ENCODE measurements at regions not wholly inside any gene's neighbourhood (a gene's known extent, or its start where the extent isn't known, plus 50 kb on each side); places are given as distances from the start of the nearest gene placed in this dataset.

DNA sequence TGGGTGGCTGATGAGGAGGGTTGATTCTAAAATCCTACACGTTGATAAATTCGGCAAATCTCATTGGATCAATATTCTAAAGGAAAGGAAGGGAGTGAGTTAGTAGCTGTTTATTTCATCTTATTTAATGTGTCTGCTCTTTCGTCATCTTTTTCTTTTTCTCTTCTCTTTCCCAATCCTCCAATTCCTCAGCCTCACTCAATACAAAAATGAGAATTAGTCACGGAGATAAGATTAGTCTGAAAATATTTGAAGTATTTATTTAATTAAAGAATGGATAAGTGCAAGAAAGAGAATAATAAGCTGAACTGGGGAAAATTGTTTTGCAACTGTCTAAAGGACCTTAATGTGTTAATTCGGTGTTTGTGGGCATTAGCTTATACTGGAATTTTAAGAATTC lies 1095.1 kb downstream of the DTWD2 start:
- Histone ChIP-seq H3K36me3 (ENCODE audit: control insufficient read depth in 2 of 2, insufficient read depth in 2 of 2, low read length in 1 of 2) (no peaks in the 10 kb centered on the region), H3K27ac (ENCODE audit: low read depth in 1 of 2, low read length in 1 of 2) (no peak overlapping the region), H3K4me1 (ENCODE audit: control insufficient read depth in 2 of 2, insufficient read depth in 2 of 2, low read length in 2 of 2) (peaks cover 0 to 3% of the 10 kb centered on the region in 2 donors), H3K27me3 (ENCODE audit: control insufficient read depth in 2 of 2, insufficient read depth in 1 of 2, low read length in 1 of 2) (no peaks in the 10 kb centered on the region), H3K4me3 (ENCODE audit: low read length in 2 of 2) (no peak overlapping the region), H3K9me3 (ENCODE audit: control insufficient read depth in 2 of 2, insufficient read depth in 1 of 2, low read length in 1 of 2) (no peaks in the 10 kb centered on the region)
- no peak for DNase-seq (ENCODE audit: low read depth in 6 of 9, low spot score in 9 of 9)
- 97% methylated on average over 5 of the region's 5 CpGs for WGBS

DNA sequence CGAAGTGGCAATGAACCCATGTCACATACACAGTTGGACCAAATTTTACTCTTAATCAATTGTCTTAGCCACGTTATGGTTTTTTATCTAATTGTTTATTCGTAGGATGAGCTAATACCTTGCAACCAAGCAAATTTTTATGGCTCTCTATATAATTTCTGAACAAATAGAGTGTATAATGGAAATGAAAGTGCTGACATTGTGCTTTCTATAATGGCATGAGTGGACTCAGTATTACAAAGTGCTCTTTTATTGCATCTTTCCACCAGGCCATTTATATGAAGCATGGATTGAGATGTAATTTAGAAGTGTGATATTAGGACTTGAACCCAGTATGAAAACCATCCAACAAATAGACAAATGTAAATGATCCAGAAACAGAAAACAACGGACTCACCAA lies 1096.0 kb downstream of the DTWD2 start:
- WGBS: 96% methylated on average over 4 of the region's 4 CpGs
- peaks cover 0 to 3% of the 10 kb centered on the region in 2 donors for H3K4me1 ChIP-seq (ENCODE audit: control insufficient read depth in 2 of 2, insufficient read depth in 2 of 2, low read length in 2 of 2)
- no peaks in the 10 kb centered on the region for H3K36me3 ChIP-seq (ENCODE audit: control insufficient read depth in 2 of 2, insufficient read depth in 2 of 2, low read length in 1 of 2)
- no peaks in the 10 kb centered on the region for H3K9me3 ChIP-seq (ENCODE audit: control insufficient read depth in 2 of 2, insufficient read depth in 1 of 2, low read length in 1 of 2)
- DNase-seq (ENCODE audit: low read depth in 6 of 9, low spot score in 9 of 9): no peak
- no peak overlapping the region for H3K27ac ChIP-seq (ENCODE audit: low read depth in 1 of 2, low read length in 1 of 2)
- no peaks in the 10 kb centered on the region for H3K27me3 ChIP-seq (ENCODE audit: control insufficient read depth in 2 of 2, insufficient read depth in 1 of 2, low read length in 1 of 2)
- no peak overlapping the region for H3K4me3 ChIP-seq (ENCODE audit: low read length in 2 of 2)

DNA sequence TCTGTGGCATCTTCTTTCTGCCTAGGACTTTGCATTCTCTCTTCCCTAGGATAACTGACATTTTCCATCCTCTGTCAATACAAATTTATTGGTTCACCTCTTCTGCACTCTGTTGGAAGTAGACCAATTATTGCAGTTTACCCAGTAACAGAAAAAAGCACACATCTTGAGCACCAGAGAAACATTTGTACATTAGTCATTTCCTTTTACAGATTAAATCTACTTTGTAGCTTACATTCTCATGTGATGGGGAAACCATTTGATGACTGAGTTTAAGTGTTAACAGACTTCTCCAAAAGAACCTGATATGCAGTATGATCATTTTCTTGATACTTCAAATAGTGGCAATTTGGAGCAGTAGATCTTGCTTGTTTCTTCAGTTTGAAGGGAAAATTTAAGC lies 1098.8 kb downstream of the DTWD2 start:
- no peaks in the 10 kb centered on the region for H3K27me3 ChIP-seq (ENCODE audit: control insufficient read depth in 2 of 2, insufficient read depth in 1 of 2, low read length in 1 of 2)
- H3K36me3 ChIP-seq (ENCODE audit: control insufficient read depth in 2 of 2, insufficient read depth in 2 of 2, low read length in 1 of 2): no peaks in the 10 kb centered on the region
- peaks cover 0 to 3% of the 10 kb centered on the region in 2 donors for H3K4me1 ChIP-seq (ENCODE audit: control insufficient read depth in 2 of 2, insufficient read depth in 2 of 2, low read length in 2 of 2)
- no peak for DNase-seq (ENCODE audit: low read depth in 6 of 9, low spot score in 9 of 9)
- H3K4me3 ChIP-seq (ENCODE audit: low read length in 2 of 2): no peak overlapping the region
- H3K9me3 ChIP-seq (ENCODE audit: control insufficient read depth in 2 of 2, insufficient read depth in 1 of 2, low read length in 1 of 2): no peaks in the 10 kb centered on the region
- no peak overlapping the region for H3K27ac ChIP-seq (ENCODE audit: low read depth in 1 of 2, low read length in 1 of 2)

DNA sequence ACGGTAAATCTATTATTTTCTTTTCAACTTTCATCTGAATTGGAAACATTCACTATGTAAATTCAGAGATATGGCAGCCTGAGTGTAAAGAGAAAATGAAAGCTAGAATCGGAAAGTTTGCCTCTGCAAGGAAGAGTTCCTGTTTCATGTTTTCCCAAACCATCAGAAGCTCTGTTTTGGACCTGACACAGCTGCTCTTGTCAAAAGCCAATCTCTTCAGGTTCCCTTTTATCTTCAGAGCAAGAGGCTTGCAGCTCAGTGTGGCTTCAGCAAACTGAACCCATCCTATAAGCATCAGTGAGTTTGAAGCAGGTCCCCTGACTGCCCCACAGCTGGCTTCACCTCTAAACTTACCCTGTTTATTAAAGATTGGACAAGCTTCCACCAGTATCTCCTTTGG lies 1099.7 kb downstream of the DTWD2 start:
- WGBS: 28% methylated on average over 2 of the region's 2 CpGs
- H3K4me3 ChIP-seq (ENCODE audit: low read length in 2 of 2): no peak overlapping the region
- no peaks in the 10 kb centered on the region for H3K27me3 ChIP-seq (ENCODE audit: control insufficient read depth in 2 of 2, insufficient read depth in 1 of 2, low read length in 1 of 2)
- DNase-seq (ENCODE audit: low read depth in 6 of 9, low spot score in 9 of 9): peak in 4 of 9 donors; percentile 3 to 43 (median 8)
- H3K4me1 ChIP-seq (ENCODE audit: control insufficient read depth in 2 of 2, insufficient read depth in 2 of 2, low read length in 2 of 2): peaks cover 0 to 3% of the 10 kb centered on the region in 2 donors
- H3K9me3 ChIP-seq (ENCODE audit: control insufficient read depth in 2 of 2, insufficient read depth in 1 of 2, low read length in 1 of 2): no peaks in the 10 kb centered on the region
- H3K27ac ChIP-seq (ENCODE audit: low read depth in 1 of 2, low read length in 1 of 2): no peak overlapping the region
- no peaks in the 10 kb centered on the region for H3K36me3 ChIP-seq (ENCODE audit: control insufficient read depth in 2 of 2, insufficient read depth in 2 of 2, low read length in 1 of 2)

DNA sequence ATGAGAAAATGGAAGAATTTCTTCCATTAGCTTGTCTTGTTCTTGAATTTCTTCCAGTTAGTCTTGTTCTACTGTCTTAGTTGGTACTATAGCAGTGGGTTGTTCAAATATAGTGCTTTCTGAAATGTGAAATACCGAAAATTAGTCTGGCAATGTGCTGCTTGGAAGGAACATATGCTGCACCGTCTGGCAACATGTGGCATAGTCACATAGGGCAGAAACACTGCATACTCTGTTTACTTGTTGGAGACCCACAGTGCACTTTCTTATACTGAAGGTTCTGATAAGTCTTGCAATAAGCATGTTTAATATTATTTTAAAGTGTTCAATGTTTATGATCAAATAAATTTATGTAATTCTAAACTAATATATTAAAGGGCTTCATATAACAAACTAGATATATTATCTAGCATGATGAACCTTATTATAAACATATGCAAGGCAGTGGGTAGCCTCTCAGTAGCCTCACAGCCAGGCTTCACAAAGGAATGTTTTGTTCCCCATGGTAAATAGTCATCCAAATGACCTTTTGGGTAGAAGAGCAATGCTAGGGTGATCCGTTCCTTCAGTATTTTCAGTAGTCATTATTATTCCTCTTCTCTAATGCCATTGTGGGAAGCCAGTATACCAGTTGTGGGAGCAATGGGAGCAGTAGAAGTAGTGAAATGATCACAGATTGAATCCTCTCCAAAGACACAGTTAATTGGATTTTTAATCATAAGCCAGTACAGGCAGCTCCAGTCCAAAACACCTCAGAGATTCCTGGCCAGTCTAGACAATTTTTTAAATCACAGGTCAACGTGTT lies 1106.7 kb downstream of the DTWD2 start:
- H3K9me3 ChIP-seq (ENCODE audit: control insufficient read depth in 2 of 2, insufficient read depth in 1 of 2, low read length in 1 of 2): no peaks in the 10 kb centered on the region
- no peaks in the 10 kb centered on the region for H3K27me3 ChIP-seq (ENCODE audit: control insufficient read depth in 2 of 2, insufficient read depth in 1 of 2, low read length in 1 of 2)
- no peaks in the 10 kb centered on the region for H3K4me1 ChIP-seq (ENCODE audit: control insufficient read depth in 2 of 2, insufficient read depth in 2 of 2, low read length in 2 of 2)
- H3K36me3 ChIP-seq (ENCODE audit: control insufficient read depth in 2 of 2, insufficient read depth in 2 of 2, low read length in 1 of 2): no peaks in the 10 kb centered on the region
- DNase-seq (ENCODE audit: low read depth in 6 of 9, low spot score in 9 of 9): no peak
- WGBS: 94% methylated on average over 4 of the region's 4 CpGs
- H3K4me3 ChIP-seq (ENCODE audit: low read length in 2 of 2): no peak overlapping the region
- no peak overlapping the region for H3K27ac ChIP-seq (ENCODE audit: low read depth in 1 of 2, low read length in 1 of 2)

DNA sequence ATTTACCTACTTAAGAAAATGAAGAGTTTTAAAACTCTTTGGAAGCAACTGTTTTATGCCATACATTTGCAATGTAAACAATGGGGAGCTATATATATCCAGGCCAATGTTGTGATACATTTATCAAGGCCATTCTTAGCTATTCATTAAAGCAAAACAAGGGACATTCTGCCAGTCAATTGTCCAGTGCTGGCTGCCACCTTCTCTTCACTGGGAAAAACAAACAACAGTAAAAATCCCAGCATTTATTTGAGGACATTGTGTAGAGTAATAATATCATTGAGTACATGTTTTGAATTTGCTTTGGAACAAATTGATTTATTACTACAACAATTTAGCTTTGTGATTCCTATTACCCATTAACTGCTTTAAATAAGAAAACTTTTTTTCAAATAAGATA lies 1107.4 kb downstream of the DTWD2 start:
- H3K9me3 ChIP-seq (ENCODE audit: control insufficient read depth in 2 of 2, insufficient read depth in 1 of 2, low read length in 1 of 2): no peaks in the 10 kb centered on the region
- H3K4me1 ChIP-seq (ENCODE audit: control insufficient read depth in 2 of 2, insufficient read depth in 2 of 2, low read length in 2 of 2): no peaks in the 10 kb centered on the region
- H3K36me3 ChIP-seq (ENCODE audit: control insufficient read depth in 2 of 2, insufficient read depth in 2 of 2, low read length in 1 of 2): no peaks in the 10 kb centered on the region
- no peak overlapping the region for H3K27ac ChIP-seq (ENCODE audit: low read depth in 1 of 2, low read length in 1 of 2)
- DNase-seq (ENCODE audit: low read depth in 6 of 9, low spot score in 9 of 9): no peak
- no peak overlapping the region for H3K4me3 ChIP-seq (ENCODE audit: low read length in 2 of 2)
- H3K27me3 ChIP-seq (ENCODE audit: control insufficient read depth in 2 of 2, insufficient read depth in 1 of 2, low read length in 1 of 2): no peaks in the 10 kb centered on the region

DNA sequence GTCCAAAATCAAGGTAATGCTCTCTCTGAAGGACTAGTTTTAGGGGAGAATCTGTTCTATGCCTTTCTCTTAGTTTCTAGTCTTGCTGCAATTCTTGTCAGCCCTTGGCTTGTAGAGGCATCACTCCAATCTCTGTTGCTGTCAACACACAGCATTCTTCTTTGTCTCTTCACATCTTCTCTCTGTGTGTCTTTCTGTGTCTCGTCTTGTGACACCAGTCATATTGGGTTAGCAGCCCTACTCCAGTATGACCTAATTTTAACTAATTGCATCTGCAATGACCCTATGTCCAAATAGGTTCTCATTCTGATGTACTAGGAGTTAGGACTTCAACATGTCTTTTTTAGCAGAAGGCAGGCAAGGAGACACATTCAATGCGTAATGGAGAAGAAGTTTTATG lies 1110.6 kb downstream of the DTWD2 start:
- Histone ChIP-seq H3K4me3 (ENCODE audit: low read length in 2 of 2) (no peak overlapping the region), H3K9me3 (ENCODE audit: control insufficient read depth in 2 of 2, insufficient read depth in 1 of 2, low read length in 1 of 2) (no peaks in the 10 kb centered on the region), H3K36me3 (ENCODE audit: control insufficient read depth in 2 of 2, insufficient read depth in 2 of 2, low read length in 1 of 2) (no peaks in the 10 kb centered on the region), H3K27ac (ENCODE audit: low read depth in 1 of 2, low read length in 1 of 2) (no peak overlapping the region), H3K4me1 (ENCODE audit: control insufficient read depth in 2 of 2, insufficient read depth in 2 of 2, low read length in 2 of 2) (no peaks in the 10 kb centered on the region), H3K27me3 (ENCODE audit: control insufficient read depth in 2 of 2, insufficient read depth in 1 of 2, low read length in 1 of 2) (no peaks in the 10 kb centered on the region)
- WGBS: 97% methylated on average over 2 of the region's 2 CpGs
- no peak for DNase-seq (ENCODE audit: low read depth in 6 of 9, low spot score in 9 of 9)

DNA sequence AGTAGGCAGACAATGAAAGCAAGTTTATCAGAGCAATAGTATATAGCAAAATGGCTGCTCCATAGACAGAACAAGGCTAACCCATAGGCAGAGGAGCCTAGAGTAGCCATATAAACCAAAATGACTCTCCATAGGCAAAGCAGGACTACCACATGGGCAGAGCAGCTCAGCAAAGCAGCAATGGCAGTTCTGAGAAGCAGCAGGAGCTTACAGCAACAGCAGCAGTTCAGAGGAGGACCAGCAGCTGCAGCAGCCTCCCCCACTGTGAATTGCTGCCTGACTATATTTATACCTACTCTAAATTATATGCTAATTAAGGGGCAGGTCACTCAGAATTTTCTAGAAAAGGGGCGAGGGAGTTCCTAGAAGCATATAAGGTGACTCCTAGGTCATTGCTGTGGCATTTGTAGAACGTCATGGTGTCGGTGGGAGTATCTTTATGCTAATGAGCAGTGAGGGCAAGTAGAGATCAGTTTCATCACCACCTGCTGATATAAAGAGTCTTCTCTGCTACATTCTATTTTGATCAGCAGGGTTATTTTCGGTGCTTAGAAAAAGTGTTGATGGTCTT lies 1115.5 kb downstream of the DTWD2 start:
- no peaks in the 10 kb centered on the region for H3K4me1 ChIP-seq (ENCODE audit: control insufficient read depth in 2 of 2, insufficient read depth in 2 of 2, low read length in 2 of 2)
- H3K27me3 ChIP-seq (ENCODE audit: control insufficient read depth in 2 of 2, insufficient read depth in 1 of 2, low read length in 1 of 2): no peaks in the 10 kb centered on the region
- WGBS: 92% methylated on average over 4 of the region's 4 CpGs
- H3K9me3 ChIP-seq (ENCODE audit: control insufficient read depth in 2 of 2, insufficient read depth in 1 of 2, low read length in 1 of 2): no peaks in the 10 kb centered on the region
- no peak overlapping the region for H3K27ac ChIP-seq (ENCODE audit: low read depth in 1 of 2, low read length in 1 of 2)
- DNase-seq (ENCODE audit: low read depth in 6 of 9, low spot score in 9 of 9): no peak
- H3K36me3 ChIP-seq (ENCODE audit: control insufficient read depth in 2 of 2, insufficient read depth in 2 of 2, low read length in 1 of 2): no peaks in the 10 kb centered on the region
- no peak overlapping the region for H3K4me3 ChIP-seq (ENCODE audit: low read length in 2 of 2)

DNA sequence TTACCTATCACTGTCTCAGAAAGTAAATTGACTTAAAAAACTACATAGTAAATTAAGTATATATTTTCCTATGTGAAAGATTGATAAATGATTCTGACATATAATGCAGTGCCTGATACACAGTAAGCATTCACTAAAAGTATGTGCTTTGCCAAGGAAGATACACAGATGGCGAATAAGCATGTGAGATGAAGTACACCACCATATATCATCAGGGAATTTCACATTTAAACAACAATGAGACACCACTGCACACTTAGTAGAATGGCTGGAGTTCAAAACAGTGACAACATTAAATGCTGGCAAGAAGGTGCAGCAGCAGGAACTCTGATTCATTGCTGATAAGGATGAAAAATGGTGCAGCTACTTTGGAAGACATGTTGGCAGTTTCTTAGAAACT lies 1118.8 kb downstream of the DTWD2 start:
- Histone ChIP-seq H3K4me3 (ENCODE audit: low read length in 2 of 2) (no peak overlapping the region), H3K27me3 (ENCODE audit: control insufficient read depth in 2 of 2, insufficient read depth in 1 of 2, low read length in 1 of 2) (no peaks in the 10 kb centered on the region), H3K36me3 (ENCODE audit: control insufficient read depth in 2 of 2, insufficient read depth in 2 of 2, low read length in 1 of 2) (no peaks in the 10 kb centered on the region), H3K9me3 (ENCODE audit: control insufficient read depth in 2 of 2, insufficient read depth in 1 of 2, low read length in 1 of 2) (no peaks in the 10 kb centered on the region), H3K4me1 (ENCODE audit: control insufficient read depth in 2 of 2, insufficient read depth in 2 of 2, low read length in 2 of 2) (no peaks in the 10 kb centered on the region), H3K27ac (ENCODE audit: low read depth in 1 of 2, low read length in 1 of 2) (no peak overlapping the region)
- DNase-seq (ENCODE audit: low read depth in 6 of 9, low spot score in 9 of 9): no peak
- 91% methylated on average over 1 of the region's 1 CpG for WGBS

All from thymus (tissue), 11 donors.